ENCODE measurements at regions not wholly inside any gene's neighbourhood (a gene's known extent, or its start where the extent isn't known, plus 50 kb on each side); places are given as distances from the start of the nearest gene placed in this dataset.

- no peaks in the 10 kb centered on the region for H3K9me3 ChIP-seq (ENCODE audit: control insufficient read depth, low read depth, low read length)
- H3T11ph ChIP-seq (ENCODE audit: low read length) = no peak overlapping the region
- H3K27me3 ChIP-seq (ENCODE audit: insufficient read depth, low read length) = no peaks in the 10 kb centered on the region
- H3K56ac ChIP-seq (ENCODE audit: insufficient read length, low read depth, low read length) = no peak overlapping the region
- Mint-ChIP-seq H3K4me3 (no peak overlapping the region), H3K4me1 (0 out of 4 replicates have a peak, but pooled peaks cover 0 to 2% of the 10 kb centered on the region in 2 experiments), H3K27ac (no peak overlapping the region), H3K9me3 (peaks cover 0 to 2% of the 10 kb centered on the region in 2 experiments; a peak in 2 of 5 replicates), H3K27me3 (ENCODE audit: low read depth) (no peaks in the 10 kb centered on the region), H3K36me3 (ENCODE audit: insufficient read depth in 1 of 3, low read depth in 3 of 3) (no peaks in the 10 kb centered on the region)
- no peak for TF ChIP-seq CTCF (conservative IDR thresholded peaks at IDR 0.05)
- no peaks in the 10 kb centered on the region for H3K23me2 ChIP-seq (ENCODE audit: insufficient read length, low read depth, low read length, poor library complexity, severe bottlenecking)
- no peak overlapping the region for H2BK12ac ChIP-seq (ENCODE audit: insufficient read length, low read depth, low read length)
- H2BK120ac ChIP-seq (ENCODE audit: low read depth, low read length, poor library complexity, severe bottlenecking) = no peak overlapping the region
- H2BK20ac ChIP-seq (ENCODE audit: low read depth, low read length, poor library complexity, severe bottlenecking) = no peak overlapping the region
- WGBS (ENCODE audit: extremely low coverage, insufficient read length, low lambda C conversion rate) = no CpG with 5 or more reads among the region's 2 CpGs
- no peak overlapping the region for H3K14ac ChIP-seq (ENCODE audit: insufficient read depth, low read length)
- H4K5ac ChIP-seq (ENCODE audit: insufficient read length, low read depth, low read length) = no peak overlapping the region
- DNase-seq = no peak
- H3K4me2 ChIP-seq (ENCODE audit: insufficient read depth, insufficient read length, low read length) = no peak overlapping the region
- no peak overlapping the region for H3K18ac ChIP-seq (ENCODE audit: insufficient read length, low read depth, low read length)
- no peak overlapping the region for H2AFZ ChIP-seq (ENCODE audit: low read length)
- H2BK5ac ChIP-seq (ENCODE audit: insufficient read length, low read length) = no peak overlapping the region
- H4K91ac ChIP-seq (ENCODE audit: insufficient read length, low read depth, low read length) = no peak overlapping the region
- H3K4ac ChIP-seq (ENCODE audit: low read depth, low read length) = no peak overlapping the region
- no peaks in the 10 kb centered on the region for H3K79me2 ChIP-seq (ENCODE audit: insufficient read depth, low read length)
- H3K9ac ChIP-seq (ENCODE audit: extremely low read depth, insufficient read length, low read length) = no peak overlapping the region
- H2AK5ac ChIP-seq (ENCODE audit: insufficient read length, low read length) = no peak overlapping the region
- no peak overlapping the region for H3K23ac ChIP-seq (ENCODE audit: insufficient read length, low read depth, low read length)
- no peak overlapping the region for H3K27ac ChIP-seq (ENCODE audit: insufficient read length, low read depth, low read length)
- no peaks in the 10 kb centered on the region for H3K79me1 ChIP-seq (ENCODE audit: insufficient read depth, low read depth, low read length, poor library complexity, severe bottlenecking)
- no peaks in the 10 kb centered on the region for H4K20me1 ChIP-seq (ENCODE audit: control insufficient read depth, insufficient read depth, insufficient read length)
- H3K4me1 ChIP-seq (ENCODE audit: insufficient read depth, low read length) = no peaks in the 10 kb centered on the region
- no peak overlapping the region for H2BK15ac ChIP-seq (ENCODE audit: low read depth, low read length)
- H4K8ac ChIP-seq (replicated peaks; ENCODE audit: insufficient read length, low read depth, low read length) = no peak overlapping the region
Measured at GRCh38 chr17:63309021-63309420, 137.1 kb downstream of the CYB561 start.
